ENCODE measurements at regions not wholly inside any gene's neighbourhood (a gene's known extent, or its start where the extent isn't known, plus 50 kb on each side); places are given as distances from the start of the nearest gene placed in this dataset.

DNA sequence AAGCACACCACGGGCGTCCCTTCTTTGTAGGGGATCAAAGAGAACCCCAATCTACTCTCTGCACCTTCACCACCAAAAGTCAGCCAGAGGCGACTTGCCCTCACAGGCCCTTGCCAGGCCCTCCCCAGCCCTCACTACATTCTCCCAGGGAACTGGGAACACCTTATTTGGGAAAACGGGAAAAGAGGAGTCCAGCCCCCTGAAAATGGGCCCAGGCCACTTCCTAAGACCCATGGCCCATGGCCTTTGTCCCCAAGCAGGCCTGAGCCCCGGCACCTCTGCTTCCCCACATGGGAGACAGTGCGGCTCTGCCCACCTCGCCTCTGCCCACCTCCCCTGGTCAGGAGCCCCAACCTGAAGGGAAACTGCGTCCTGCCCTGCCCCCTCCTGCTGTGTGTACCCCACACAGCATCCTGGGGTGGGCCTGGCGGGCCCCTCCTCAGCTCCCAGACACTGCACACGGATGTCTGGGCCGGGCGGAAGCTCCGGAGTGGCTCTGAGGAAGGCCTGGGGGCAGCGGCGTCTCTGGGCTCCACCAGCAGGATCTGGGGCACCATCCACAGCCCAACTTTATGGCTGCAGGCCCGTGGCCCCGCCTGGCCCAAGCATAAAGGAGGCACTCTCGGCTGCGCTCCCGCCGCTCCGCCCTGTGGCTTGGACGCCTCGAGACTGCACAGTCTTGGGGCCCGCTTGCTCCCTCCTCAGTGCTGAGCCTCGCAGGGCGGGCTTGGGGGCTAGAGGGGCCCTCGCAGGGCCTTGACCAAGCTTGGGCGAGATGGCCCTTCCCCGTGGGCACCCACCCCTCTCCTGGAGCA, 70.3 kb upstream of the GPC1 start:
- Histone ChIP-seq H2BK15ac (ENCODE audit: low read length) (peak overlapping the region; percentile 97), H2BK5ac (ENCODE audit: low read length) (peak overlapping the region; percentile 58), H2BK12ac (ENCODE audit: low read length) (peak overlapping the region; percentile 88), H2AK5ac (ENCODE audit: low read depth, low read length) (peak overlapping the region; percentile 86), H3K27me3 (ENCODE audit: control insufficient read depth in 3 of 3, insufficient read depth in 3 of 3, low read depth in 1 of 3, low read length in 3 of 3) (peaks cover 0 to 5% (median 0%) of the 10 kb centered on the region in 3 experiments), H2BK120ac (ENCODE audit: low read depth, low read length) (peak overlapping the region; percentile 73), H2AFZ (ENCODE audit: low read length) (peak overlapping the region; percentile 17), H3K9me3 (replicated peaks in 1 of 2; ENCODE audit: control insufficient read depth in 2 of 2, insufficient read depth in 1 of 2, low read depth in 1 of 2, low read length in 2 of 2) (peaks cover 14 to 17% of the 10 kb centered on the region in 2 donors), H3K4me2 (ENCODE audit: insufficient read depth, low read length, poor library complexity, severe bottlenecking) (no peak overlapping the region), H3K23ac (ENCODE audit: low read depth, low read length, poor library complexity) (no peak overlapping the region), H3K9ac (ENCODE audit: low read depth, low read length, poor library complexity) (no peak overlapping the region), H4K8ac (ENCODE audit: low read depth, low read length) (peak overlapping the region; percentile 75), H3K4me3 (ENCODE audit: low read length in 2 of 2) (no peak overlapping the region), H3K4ac (ENCODE audit: low read length) (peak overlapping the region; percentile 67), H3K18ac (ENCODE audit: low read length) (peak overlapping the region; percentile 88), H4K91ac (ENCODE audit: low read depth, low read length, poor library complexity) (no peak overlapping the region), H3K36me3 (replicated peaks in 1 of 2; ENCODE audit: control insufficient read depth in 2 of 2, insufficient read depth in 2 of 2, low read length in 2 of 2) (no peaks in the 10 kb centered on the region), H3K14ac (ENCODE audit: low read length) (no peak overlapping the region), H3K27ac (replicated peaks; ENCODE audit: low read length) (no peak overlapping the region), H3K4me1 (ENCODE audit: control insufficient read depth in 2 of 2, insufficient read depth in 1 of 2, low read depth in 1 of 2, low read length in 2 of 2) (peaks cover 0 to 9% of the 10 kb centered on the region in 2 donors), H3K79me1 (ENCODE audit: low read depth, low read length) (no peaks in the 10 kb centered on the region)
- no peak for DNase-seq (ENCODE audit: low spot score)
- WGBS, 2 donors (ENCODE audit: extremely low coverage in 2 of 2, insufficient read length in 2 of 2, insufficient replicate concordance in 1 of 2): no CpG with 5 or more reads among the region's 30 CpGs

DNA sequence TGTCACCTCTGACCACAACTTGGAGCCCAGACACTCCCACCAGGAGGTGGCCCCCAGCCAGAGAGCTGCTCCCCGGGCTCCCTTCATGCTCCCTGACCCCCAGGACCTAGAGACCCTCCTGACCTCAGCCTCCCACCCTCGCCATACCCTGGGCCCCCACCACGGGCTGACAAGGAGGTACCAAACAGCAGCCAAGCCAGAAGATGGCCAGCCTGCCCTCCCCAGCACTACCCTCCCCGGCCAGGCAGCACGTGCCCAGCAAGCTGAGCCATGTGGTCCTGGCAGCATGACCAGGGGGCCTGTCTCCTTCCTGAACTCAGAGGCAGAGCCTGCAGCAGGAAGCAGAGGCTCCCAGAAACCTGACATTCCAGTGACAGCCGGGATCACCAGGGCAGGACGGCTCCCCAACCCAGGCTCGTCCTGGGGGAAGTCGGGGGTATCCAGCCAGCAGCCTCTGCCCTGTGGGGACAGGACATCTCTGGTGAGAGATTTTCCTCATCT, 69.4 kb upstream of the GPC1 start:
- Histone ChIP-seq H2AFZ (ENCODE audit: low read length) (no peak overlapping the region), H2BK120ac (ENCODE audit: low read depth, low read length) (no peak overlapping the region), H3K4me1 (ENCODE audit: control insufficient read depth in 2 of 2, insufficient read depth in 1 of 2, low read depth in 1 of 2, low read length in 2 of 2) (peaks cover 0 to 11% of the 10 kb centered on the region in 2 donors), H3K18ac (ENCODE audit: low read length) (peak overlapping the region; percentile 88), H2BK15ac (ENCODE audit: low read length) (peak overlapping the region; percentile 58), H3K23ac (ENCODE audit: low read depth, low read length, poor library complexity) (no peak overlapping the region), H4K91ac (ENCODE audit: low read depth, low read length, poor library complexity) (peak overlapping the region; percentile 53), H3K9me3 (replicated peaks in 1 of 2; ENCODE audit: control insufficient read depth in 2 of 2, insufficient read depth in 1 of 2, low read depth in 1 of 2, low read length in 2 of 2) (peaks cover 8 to 11% of the 10 kb centered on the region in 2 donors), H2BK5ac (ENCODE audit: low read length) (peak overlapping the region; percentile 58), H3K14ac (ENCODE audit: low read length) (peak overlapping the region; percentile 75), H4K8ac (ENCODE audit: low read depth, low read length) (no peak overlapping the region), H3K4me2 (ENCODE audit: insufficient read depth, low read length, poor library complexity, severe bottlenecking) (no peak overlapping the region), H3K27me3 (ENCODE audit: control insufficient read depth in 3 of 3, insufficient read depth in 3 of 3, low read depth in 1 of 3, low read length in 3 of 3) (peaks cover 0 to 5% (median 0%) of the 10 kb centered on the region in 3 experiments), H3K79me1 (ENCODE audit: low read depth, low read length) (no peaks in the 10 kb centered on the region), H3K4me3 (ENCODE audit: low read length in 2 of 2) (no peak overlapping the region), H2BK12ac (ENCODE audit: low read length) (peak overlapping the region; percentile 63), H2AK5ac (ENCODE audit: low read depth, low read length) (peak overlapping the region; percentile 73), H3K36me3 (replicated peaks in 1 of 2; ENCODE audit: control insufficient read depth in 2 of 2, insufficient read depth in 2 of 2, low read length in 2 of 2) (no peaks in the 10 kb centered on the region), H3K9ac (ENCODE audit: low read depth, low read length, poor library complexity) (no peak overlapping the region), H3K4ac (ENCODE audit: low read length) (no peak overlapping the region), H3K27ac (replicated peaks; ENCODE audit: low read length) (no peak overlapping the region)
- DNase-seq (ENCODE audit: low spot score): no peak
- WGBS, 2 donors (ENCODE audit: extremely low coverage in 2 of 2, insufficient read length in 2 of 2, insufficient replicate concordance in 1 of 2): no CpG with 5 or more reads among the region's 9 CpGs

DNA sequence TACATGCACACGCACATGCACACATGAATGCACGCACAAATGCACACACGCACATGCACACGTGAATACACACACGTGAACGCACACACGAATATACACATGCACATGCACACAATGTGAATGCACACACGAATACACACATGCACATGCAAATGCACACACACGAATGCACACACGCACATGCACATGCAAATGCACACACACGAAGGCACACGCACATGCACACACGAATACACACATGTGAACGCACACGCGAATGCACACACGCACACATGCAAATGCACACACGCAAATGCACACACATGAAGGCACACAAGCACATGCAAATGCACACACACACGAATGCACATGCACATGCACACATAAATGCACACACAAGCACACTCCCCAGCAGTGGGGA, 68.6 kb upstream of the GPC1 start:
- H4K91ac ChIP-seq (ENCODE audit: low read depth, low read length, poor library complexity): no peak overlapping the region
- WGBS, 2 donors (ENCODE audit: extremely low coverage in 2 of 2, insufficient read length in 2 of 2, insufficient replicate concordance in 1 of 2): no CpG with 5 or more reads among the region's 19 CpGs
- no peak overlapping the region for H2AK5ac ChIP-seq (ENCODE audit: low read depth, low read length)
- H3K14ac ChIP-seq (ENCODE audit: low read length): peak overlapping the region; percentile 33
- H2AFZ ChIP-seq (ENCODE audit: low read length): no peak overlapping the region
- no peak overlapping the region for H2BK15ac ChIP-seq (ENCODE audit: low read length)
- H3K4me1 ChIP-seq (ENCODE audit: control insufficient read depth in 2 of 2, insufficient read depth in 1 of 2, low read depth in 1 of 2, low read length in 2 of 2): peaks cover 0 to 11% of the 10 kb centered on the region in 2 donors
- H3K18ac ChIP-seq (ENCODE audit: low read length): no peak overlapping the region
- H3K4me2 ChIP-seq (ENCODE audit: insufficient read depth, low read length, poor library complexity, severe bottlenecking): no peak overlapping the region
- no peak overlapping the region for H3K4ac ChIP-seq (ENCODE audit: low read length)
- H2BK5ac ChIP-seq (ENCODE audit: low read length): no peak overlapping the region
- H3K23ac ChIP-seq (ENCODE audit: low read depth, low read length, poor library complexity): peak overlapping the region; percentile 3
- H2BK120ac ChIP-seq (ENCODE audit: low read depth, low read length): no peak overlapping the region
- no peaks in the 10 kb centered on the region for H3K79me1 ChIP-seq (ENCODE audit: low read depth, low read length)
- H3K36me3 ChIP-seq (replicated peaks in 1 of 2; ENCODE audit: control insufficient read depth in 2 of 2, insufficient read depth in 2 of 2, low read length in 2 of 2): no peaks in the 10 kb centered on the region
- no peak for DNase-seq (ENCODE audit: low spot score)
- peak overlapping the region; percentile 70 for H4K8ac ChIP-seq (ENCODE audit: low read depth, low read length)
- peak overlapping the region in 1 of 2 donors; percentile 49 for H3K4me3 ChIP-seq (ENCODE audit: low read length in 2 of 2)
- H3K27me3 ChIP-seq (ENCODE audit: control insufficient read depth in 3 of 3, insufficient read depth in 3 of 3, low read depth in 1 of 3, low read length in 3 of 3): peaks cover 0 to 5% (median 0%) of the 10 kb centered on the region in 3 experiments
- no peak overlapping the region for H2BK12ac ChIP-seq (ENCODE audit: low read length)
- H3K27ac ChIP-seq (replicated peaks; ENCODE audit: low read length): no peak overlapping the region
- peak overlapping the region; percentile 53 for H3K9ac ChIP-seq (ENCODE audit: low read depth, low read length, poor library complexity)
- peaks cover under 1 to 2% of the 10 kb centered on the region in 2 donors for H3K9me3 ChIP-seq (replicated peaks in 1 of 2; ENCODE audit: control insufficient read depth in 2 of 2, insufficient read depth in 1 of 2, low read depth in 1 of 2, low read length in 2 of 2)

DNA sequence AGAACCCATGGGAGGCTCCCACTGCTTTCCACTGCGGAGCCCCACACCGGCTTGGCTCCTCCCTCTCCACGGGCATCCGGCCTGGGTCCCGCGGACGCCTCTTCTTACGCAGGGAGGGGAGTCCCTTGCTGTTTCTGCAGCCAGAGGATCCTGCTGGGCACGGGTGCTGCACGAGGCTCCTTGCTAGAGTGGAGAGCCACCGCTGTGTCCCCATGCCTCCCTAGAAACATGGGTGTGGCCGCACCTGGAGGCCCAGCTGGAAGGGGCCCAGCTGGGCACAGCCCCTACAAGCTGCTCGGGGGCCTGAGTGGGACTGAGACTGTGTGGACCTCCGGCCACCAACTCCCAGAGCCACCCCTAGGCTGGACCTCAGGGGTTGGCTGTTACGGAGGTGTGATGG, 67.7 kb upstream of the GPC1 start:
- no CpG with 5 or more reads among the region's 15 CpGs for WGBS, 2 donors (ENCODE audit: extremely low coverage in 2 of 2, insufficient read length in 2 of 2, insufficient replicate concordance in 1 of 2)
- no peak overlapping the region for H3K4me2 ChIP-seq (ENCODE audit: insufficient read depth, low read length, poor library complexity, severe bottlenecking)
- H3K14ac ChIP-seq (ENCODE audit: low read length): no peak overlapping the region
- no peak overlapping the region for H2BK12ac ChIP-seq (ENCODE audit: low read length)
- no peak overlapping the region for H4K8ac ChIP-seq (ENCODE audit: low read depth, low read length)
- no peak overlapping the region for H4K91ac ChIP-seq (ENCODE audit: low read depth, low read length, poor library complexity)
- H3K9ac ChIP-seq (ENCODE audit: low read depth, low read length, poor library complexity): no peak overlapping the region
- no peak overlapping the region for H2AFZ ChIP-seq (ENCODE audit: low read length)
- no peak for DNase-seq (ENCODE audit: low spot score)
- peak overlapping the region; percentile 71 for H2BK15ac ChIP-seq (ENCODE audit: low read length)
- H2BK5ac ChIP-seq (ENCODE audit: low read length): no peak overlapping the region
- H3K4ac ChIP-seq (ENCODE audit: low read length): no peak overlapping the region
- no peak overlapping the region for H3K4me3 ChIP-seq (ENCODE audit: low read length in 2 of 2)
- peak overlapping the region; percentile 54 for H2AK5ac ChIP-seq (ENCODE audit: low read depth, low read length)
- H3K79me1 ChIP-seq (ENCODE audit: low read depth, low read length): no peaks in the 10 kb centered on the region
- no peak overlapping the region for H3K27ac ChIP-seq (replicated peaks; ENCODE audit: low read length)
- peak overlapping the region; percentile 67 for H2BK120ac ChIP-seq (ENCODE audit: low read depth, low read length)
- H3K4me1 ChIP-seq (ENCODE audit: control insufficient read depth in 2 of 2, insufficient read depth in 1 of 2, low read depth in 1 of 2, low read length in 2 of 2): peaks cover 3 to 17% of the 10 kb centered on the region in 2 donors
- H3K36me3 ChIP-seq (replicated peaks in 1 of 2; ENCODE audit: control insufficient read depth in 2 of 2, insufficient read depth in 2 of 2, low read length in 2 of 2): no peaks in the 10 kb centered on the region
- peaks cover 0 to 5% (median 0%) of the 10 kb centered on the region in 3 experiments for H3K27me3 ChIP-seq (ENCODE audit: control insufficient read depth in 3 of 3, insufficient read depth in 3 of 3, low read depth in 1 of 3, low read length in 3 of 3)
- peak overlapping the region; percentile 52 for H3K18ac ChIP-seq (ENCODE audit: low read length)
- no peak overlapping the region for H3K23ac ChIP-seq (ENCODE audit: low read depth, low read length, poor library complexity)
- peaks cover 0 to 2% of the 10 kb centered on the region in 2 donors for H3K9me3 ChIP-seq (replicated peaks in 1 of 2; ENCODE audit: control insufficient read depth in 2 of 2, insufficient read depth in 1 of 2, low read depth in 1 of 2, low read length in 2 of 2)
